H1 (cell line): ENCODE measurements at regions not wholly inside any gene's neighbourhood (a gene's known extent, or its start where the extent isn't known, plus 50 kb on each side); places are given as distances from the start of the nearest gene placed in this dataset.

ENCODE experiments used
- CHD2 ChIP-seq: IDR thresholded peaks from 2 replicates; pipeline ENCODE4 v1.6.1; 2012; ENCODE audit warnings: low read length, improper control_type of control experiment
- EGR1 ChIP-seq: IDR thresholded peaks from 2 replicates; pipeline ENCODE4 v1.6.1; 2011; ENCODE audit warnings: low read depth, low read length, borderline replicate concordance
- EP300 ChIP-seq, 2 experiments: IDR thresholded peaks; 1 replicate in 1 of 2; 2 replicates in 1 of 2; pipeline ENCODE4 v1.6.1; 2011 to 2012; ENCODE audit warnings: low read depth in 2 of 2, low read length in 2 of 2, mild to moderate bottlenecking in 2 of 2, borderline replicate concordance in 1 of 2, inconsistent platforms in 1 of 2, moderate library complexity in 1 of 2
- EZH2 ChIP-seq: fragments of 200-600 bp; sonication (generic); IDR thresholded peaks from 2 replicates; pipeline ENCODE4 v1.7.1; 2012; ENCODE audit warnings: low read depth, mild to moderate bottlenecking, moderate library complexity, low read length, inconsistent platforms; ENCODE audit not compliant: severe bottlenecking
- GABPA ChIP-seq: IDR thresholded peaks from 2 replicates; pipeline ENCODE4 v1.6.1; 2011; ENCODE audit warnings: mild to moderate bottlenecking, low read length, moderate library complexity, borderline replicate concordance; ENCODE audit not compliant: insufficient read depth
- GTF2F1 ChIP-seq: IDR thresholded peaks from 2 replicates; pipeline ENCODE4 v1.6.1; 2012; ENCODE audit warnings: low read depth, low read length, improper control_type of control experiment, borderline replicate concordance
- MAFK ChIP-seq: IDR thresholded peaks from 2 replicates; pipeline ENCODE4 v1.6.1; 2012; ENCODE audit warnings: low read depth, mild to moderate bottlenecking, improper control_type of control experiment, low read length
- POLR2A ChIP-seq, 2 experiments: IDR thresholded peaks; 1 replicate in 1 of 2; 2 replicates in 1 of 2; pipeline ENCODE4 v1.6.1; 2011; ENCODE audit warnings: low read depth in 2 of 2, low read length in 2 of 2, mild to moderate bottlenecking in 2 of 2; ENCODE audit errors: control extremely low read depth in 1 of 2
- TAF1 ChIP-seq: IDR thresholded peaks from 2 replicates; pipeline ENCODE4 v1.6.1; 2011; ENCODE audit warnings: mild to moderate bottlenecking, low read depth, low read length
- YY1 ChIP-seq: IDR thresholded peaks from 2 replicates; pipeline ENCODE4 v1.6.1; 2011; ENCODE audit warnings: low read depth, mild to moderate bottlenecking, low read length
- TF ChIP-seq, protein P1 (sequence below), 3 experiments: IDR thresholded peaks; 1 replicate in 2 of 3; 2 replicates in 1 of 3; pipeline versions ENCODE4 v1.5.1 to v1.6.1; 2011; ENCODE audit warnings: low read length in 3 of 3, mild to moderate bottlenecking in 3 of 3, inconsistent platforms in 2 of 3, low read depth in 1 of 3, moderate library complexity in 1 of 3; ENCODE audit not compliant: insufficient read depth in 1 of 3; ENCODE audit errors: control extremely low read depth in 1 of 3
- TF ChIP-seq, protein P2 (sequence below): IDR thresholded peaks from 2 replicates; pipeline ENCODE4 v1.6.1; 2012; ENCODE audit warnings: inconsistent platforms
- TF ChIP-seq, protein P3 (sequence below): IDR thresholded peaks from 2 replicates; pipeline ENCODE4 v1.6.1; 2011; ENCODE audit warnings: low read length, improper control_type of control experiment

DNA sequence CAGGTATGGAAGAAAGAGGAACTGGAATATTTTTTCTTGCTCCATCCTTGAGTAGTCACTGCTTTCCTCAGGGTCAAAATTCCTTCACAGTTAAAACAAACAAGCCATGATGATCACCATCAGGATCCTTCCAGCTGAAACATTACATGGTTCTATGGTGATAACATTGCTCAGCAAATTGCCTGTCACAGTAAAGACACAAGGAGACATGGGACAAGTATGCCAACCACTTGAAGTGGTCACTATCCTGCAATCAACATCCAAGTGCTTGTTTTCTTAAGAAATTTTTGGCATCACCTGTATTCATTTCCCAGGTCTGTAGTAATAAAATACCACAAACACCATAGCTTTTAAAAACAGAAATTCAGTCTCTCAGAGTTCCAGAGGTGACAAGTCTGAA is 662.2 kb downstream of the CDH8 start:
- no peak for TF ChIP-seq EGR1
- TF ChIP-seq EP300 (IDR thresholded peaks at IDR 0.05; ENCODE audit: borderline replicate concordance in 1 of 2, low read depth in 2 of 2, low read length in 2 of 2) = no peak
- no peak for TF ChIP-seq TAF1
- no peak for TF ChIP-seq YY1
- TF ChIP-seq, protein P1, sequence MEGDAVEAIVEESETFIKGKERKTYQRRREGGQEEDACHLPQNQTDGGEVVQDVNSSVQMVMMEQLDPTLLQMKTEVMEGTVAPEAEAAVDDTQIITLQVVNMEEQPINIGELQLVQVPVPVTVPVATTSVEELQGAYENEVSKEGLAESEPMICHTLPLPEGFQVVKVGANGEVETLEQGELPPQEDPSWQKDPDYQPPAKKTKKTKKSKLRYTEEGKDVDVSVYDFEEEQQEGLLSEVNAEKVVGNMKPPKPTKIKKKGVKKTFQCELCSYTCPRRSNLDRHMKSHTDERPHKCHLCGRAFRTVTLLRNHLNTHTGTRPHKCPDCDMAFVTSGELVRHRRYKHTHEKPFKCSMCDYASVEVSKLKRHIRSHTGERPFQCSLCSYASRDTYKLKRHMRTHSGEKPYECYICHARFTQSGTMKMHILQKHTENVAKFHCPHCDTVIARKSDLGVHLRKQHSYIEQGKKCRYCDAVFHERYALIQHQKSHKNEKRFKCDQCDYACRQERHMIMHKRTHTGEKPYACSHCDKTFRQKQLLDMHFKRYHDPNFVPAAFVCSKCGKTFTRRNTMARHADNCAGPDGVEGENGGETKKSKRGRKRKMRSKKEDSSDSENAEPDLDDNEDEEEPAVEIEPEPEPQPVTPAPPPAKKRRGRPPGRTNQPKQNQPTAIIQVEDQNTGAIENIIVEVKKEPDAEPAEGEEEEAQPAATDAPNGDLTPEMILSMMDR (IDR thresholded peaks at IDR 0.05; ENCODE audit: control extremely low read depth in 1 of 3, insufficient read depth in 1 of 3, low read depth in 1 of 3, low read length in 3 of 3) = no peak
- TF ChIP-seq, protein P2, sequence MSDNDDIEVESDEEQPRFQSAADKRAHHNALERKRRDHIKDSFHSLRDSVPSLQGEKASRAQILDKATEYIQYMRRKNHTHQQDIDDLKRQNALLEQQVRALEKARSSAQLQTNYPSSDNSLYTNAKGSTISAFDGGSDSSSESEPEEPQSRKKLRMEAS = no peak
- no peak for TF ChIP-seq MAFK
- no peak for TF ChIP-seq CHD2
- no peak for TF ChIP-seq GTF2F1
- TF ChIP-seq, protein P3, sequence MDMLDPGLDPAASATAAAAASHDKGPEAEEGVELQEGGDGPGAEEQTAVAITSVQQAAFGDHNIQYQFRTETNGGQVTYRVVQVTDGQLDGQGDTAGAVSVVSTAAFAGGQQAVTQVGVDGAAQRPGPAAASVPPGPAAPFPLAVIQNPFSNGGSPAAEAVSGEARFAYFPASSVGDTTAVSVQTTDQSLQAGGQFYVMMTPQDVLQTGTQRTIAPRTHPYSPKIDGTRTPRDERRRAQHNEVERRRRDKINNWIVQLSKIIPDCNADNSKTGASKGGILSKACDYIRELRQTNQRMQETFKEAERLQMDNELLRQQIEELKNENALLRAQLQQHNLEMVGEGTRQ = no peak
- no peak for TF ChIP-seq EZH2
- no peak for TF ChIP-seq POLR2A (IDR thresholded peaks at IDR 0.05; ENCODE audit: control extremely low read depth in 1 of 2, low read depth in 2 of 2, low read length in 2 of 2)
- TF ChIP-seq GABPA = no peak
